Endothelial cell of umbilical vein (primary cell): ENCODE measurements at regions not wholly inside any gene's neighbourhood (a gene's known extent, or its start where the extent isn't known, plus 50 kb on each side); places are given as distances from the start of the nearest gene placed in this dataset.

Experiments used
- POLR2A ChIP-seq: IDR thresholded peaks from 2 replicates; pipeline ENCODE4 v1.6.1; 2012; ENCODE audit warnings: low read depth, mild to moderate bottlenecking, control low read depth, low read length
- POLR2AphosphoS5 ChIP-seq: IDR thresholded peaks from 2 replicates; pipeline ENCODE4 v1.6.1; 2012; ENCODE audit warnings: low read depth, mild to moderate bottlenecking, control low read depth, low read length, moderate library complexity; ENCODE audit not compliant: insufficient read depth
- TF ChIP-seq, protein P1 (sequence below), 2 donors: IDR thresholded peaks; 1 replicate in 1 of 2; 2 replicates in 1 of 2; pipeline ENCODE4 v1.5.1; 2011; ENCODE audit warnings: low read length in 2 of 2, mild to moderate bottlenecking in 2 of 2, moderate library complexity in 2 of 2, control low read depth in 1 of 2, inconsistent platforms in 1 of 2, low read depth in 1 of 2; ENCODE audit not compliant: insufficient read depth in 1 of 2; ENCODE audit errors: extremely low read depth in 1 of 2
- TF ChIP-seq, protein P2 (sequence below): IDR thresholded peaks from 2 replicates; pipeline ENCODE4 v1.6.1; 2011; ENCODE audit not compliant: insufficient read depth, insufficient read length

DNA sequence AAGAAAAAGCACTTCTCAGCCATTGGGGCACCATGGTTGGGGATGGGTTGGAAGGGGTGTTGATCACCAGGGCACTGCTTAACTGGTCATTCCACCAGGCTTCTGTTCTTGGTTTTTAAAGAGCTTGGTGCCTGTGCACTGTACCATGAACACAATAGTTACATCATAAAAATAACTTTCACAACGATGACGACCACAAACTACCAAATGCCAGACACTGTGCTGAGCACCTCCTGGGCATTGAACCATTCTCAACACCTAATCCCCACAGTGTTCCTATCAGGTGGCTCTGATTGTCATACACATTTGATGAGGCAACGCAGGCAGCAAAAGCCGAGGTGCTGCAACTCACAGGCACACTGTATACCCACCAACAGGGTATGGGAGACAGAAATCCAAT lies 208.0 kb downstream of the FOXL1 start:
- TF ChIP-seq, protein P1, sequence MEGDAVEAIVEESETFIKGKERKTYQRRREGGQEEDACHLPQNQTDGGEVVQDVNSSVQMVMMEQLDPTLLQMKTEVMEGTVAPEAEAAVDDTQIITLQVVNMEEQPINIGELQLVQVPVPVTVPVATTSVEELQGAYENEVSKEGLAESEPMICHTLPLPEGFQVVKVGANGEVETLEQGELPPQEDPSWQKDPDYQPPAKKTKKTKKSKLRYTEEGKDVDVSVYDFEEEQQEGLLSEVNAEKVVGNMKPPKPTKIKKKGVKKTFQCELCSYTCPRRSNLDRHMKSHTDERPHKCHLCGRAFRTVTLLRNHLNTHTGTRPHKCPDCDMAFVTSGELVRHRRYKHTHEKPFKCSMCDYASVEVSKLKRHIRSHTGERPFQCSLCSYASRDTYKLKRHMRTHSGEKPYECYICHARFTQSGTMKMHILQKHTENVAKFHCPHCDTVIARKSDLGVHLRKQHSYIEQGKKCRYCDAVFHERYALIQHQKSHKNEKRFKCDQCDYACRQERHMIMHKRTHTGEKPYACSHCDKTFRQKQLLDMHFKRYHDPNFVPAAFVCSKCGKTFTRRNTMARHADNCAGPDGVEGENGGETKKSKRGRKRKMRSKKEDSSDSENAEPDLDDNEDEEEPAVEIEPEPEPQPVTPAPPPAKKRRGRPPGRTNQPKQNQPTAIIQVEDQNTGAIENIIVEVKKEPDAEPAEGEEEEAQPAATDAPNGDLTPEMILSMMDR (IDR thresholded peaks at IDR 0.05; ENCODE audit: extremely low read depth in 1 of 2, insufficient read depth in 1 of 2, low read depth in 1 of 2, low read length in 2 of 2) = no peak
- TF ChIP-seq POLR2A (no peak), POLR2AphosphoS5 (no peak)
- TF ChIP-seq, protein P2, sequence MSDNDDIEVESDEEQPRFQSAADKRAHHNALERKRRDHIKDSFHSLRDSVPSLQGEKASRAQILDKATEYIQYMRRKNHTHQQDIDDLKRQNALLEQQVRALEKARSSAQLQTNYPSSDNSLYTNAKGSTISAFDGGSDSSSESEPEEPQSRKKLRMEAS = no peak
